PC-9 (cell line): ENCODE measurements at regions not wholly inside any gene's neighbourhood (a gene's known extent, or its start where the extent isn't known, plus 50 kb on each side); places are given as distances from the start of the nearest gene placed in this dataset.

Experiments
- BruUV-seq: library from RNA; stranded (reverse); fragments of 400-500 nt; replicated peaks from 2 replicates; lab custom pipeline; 2021; lab: Mats Ljungman, UMichigan
- CTCF ChIA-PET: fragments of 300-600 bp; sonication (Branson Sonifier 250); formaldehyde crosslinking; loops from one replicate; lab custom pipeline; 2022; ENCODE audit warnings: antibody characterized with exemption; lab: Charles Lee
- POLR2A ChIA-PET: fragments of 300-600 bp; sonication (Branson Sonifier 250); formaldehyde crosslinking; loops from one replicate; lab custom pipeline; 2022; ENCODE audit warnings: antibody characterized with exemption; ENCODE audit not compliant: unreplicated experiment; lab: Charles Lee
- DNase-seq, 2 experiments: peaks; one replicate each; pipeline versions ENCODE4 v3.0.0 to v3.0.0-alpha.2; 2015 to 2022; ENCODE audit warnings: mixed read lengths in 1 of 2
- H2AFZ ChIP-seq: fragments of 200-600 bp; sonication (generic); 2 replicates; pipeline ENCODE4 v1.8.1; 2017; ENCODE audit warnings: antibody characterized with exemption
- H3F3A ChIP-seq: fragments of 200-600 bp; sonication (generic); 2 replicates; pipeline ENCODE4 v1.8.1; 2017; ENCODE audit warnings: antibody characterized with exemption, mild to moderate bottlenecking, low read depth; ENCODE audit not compliant: insufficient read depth
- H3K27ac ChIP-seq: fragments of 200-600 bp; sonication (generic); 2 replicates; pipeline ENCODE4 v1.6.1; 2016; ENCODE audit warnings: mixed run types
- H3K27me3 ChIP-seq: fragments of 200-600 bp; sonication (generic); 2 replicates; pipeline ENCODE4 v1.6.1; 2016; ENCODE audit warnings: low read depth, mixed run types; ENCODE audit not compliant: insufficient read depth
- H3K36me3 ChIP-seq: fragments of 200-600 bp; sonication (generic); 2 replicates; pipeline ENCODE4 v1.6.1; 2016; ENCODE audit warnings: low read depth, mixed run types
- H3K4me1 ChIP-seq: fragments of 200-600 bp; sonication (generic); replicated peaks from 2 replicates; pipeline ENCODE4 v1.6.1; 2016; ENCODE audit warnings: mixed run types; ENCODE audit not compliant: insufficient read depth
- H3K4me2 ChIP-seq: fragments of 200-600 bp; sonication (generic); 2 replicates; pipeline ENCODE4 v1.6.1; 2017; ENCODE audit warnings: mixed run types
- H3K4me3 ChIP-seq: fragments of 200-600 bp; sonication (generic); 2 replicates; pipeline ENCODE4 v1.6.1; 2016; ENCODE audit warnings: mixed run types
- H3K79me2 ChIP-seq: fragments of 200-600 bp; sonication (generic); 2 replicates; pipeline ENCODE4 v1.6.1; 2017; ENCODE audit warnings: low read depth, mixed run types
- H3K9me2 ChIP-seq: fragments of 200-600 bp; sonication (generic); 2 replicates; pipeline ENCODE4 v1.8.1; 2017; ENCODE audit warnings: mild to moderate bottlenecking; ENCODE audit not compliant: insufficient read depth
- H3K9me3 ChIP-seq: fragments of 200-600 bp; sonication (generic); 2 replicates; pipeline ENCODE4 v1.8.1; 2016; ENCODE audit warnings: low read depth; ENCODE audit not compliant: insufficient read depth
- H4K20me1 ChIP-seq: fragments of 200-600 bp; sonication (generic); 2 replicates; pipeline ENCODE4 v1.8.1; 2017; ENCODE audit not compliant: insufficient read depth
- CTCF ChIP-seq: fragments of 200-600 bp; sonication (generic); conservative IDR thresholded peaks from 2 replicates; pipeline ENCODE4 v1.6.1; 2017; ENCODE audit warnings: mixed run types, antibody characterized with exemption, mild to moderate bottlenecking, moderate library complexity
- EZH2 ChIP-seq: fragments of 200-600 bp; sonication (generic); IDR thresholded peaks from 2 replicates; pipeline ENCODE4 v1.8.0; 2017; ENCODE audit warnings: antibody characterized with exemption, low read depth
- intact Hi-C: fragments of 100-400 bp; cut with micrococcal nuclease; formaldehyde crosslinking; loops from one replicate; pipeline ENCODE4 v1.10.0; 2022; ENCODE audit not compliant: unreplicated experiment

DNA sequence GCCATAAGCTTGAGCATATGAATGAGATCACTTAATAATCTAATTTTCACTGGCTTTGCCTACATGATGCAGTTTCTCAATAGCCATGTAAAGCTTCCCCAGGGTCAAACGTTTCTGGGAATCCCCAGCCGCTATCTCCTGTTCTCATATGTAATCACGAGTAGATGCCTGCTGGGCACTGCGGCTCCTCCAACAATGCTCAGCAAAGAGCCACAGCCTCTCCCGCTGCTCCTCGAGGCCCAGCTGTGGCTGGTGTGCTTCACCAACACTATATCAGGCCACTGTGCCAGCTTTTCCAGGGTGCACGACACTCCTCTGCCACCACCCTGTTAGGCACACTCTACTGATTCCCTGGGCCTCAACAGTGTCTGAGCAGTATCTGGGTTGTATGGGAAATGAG, 78.3 kb upstream of the RASGEF1B start:
- DNase-seq: no peak
- no peaks in the 10 kb centered on the region for H3K9me3 ChIP-seq
- H3K4me1 ChIP-seq: no peaks in the 10 kb centered on the region
- H3K27me3 ChIP-seq: no peaks in the 10 kb centered on the region
- no peak overlapping the region for H3K4me2 ChIP-seq
- no peaks in the 10 kb centered on the region for H4K20me1 ChIP-seq
- no peak overlapping the region for H3K4me3 ChIP-seq
- TF ChIP-seq CTCF: no peak
- no peak for TF ChIP-seq EZH2
- no peaks in the 10 kb centered on the region for H3K9me2 ChIP-seq
- no TSS peak for BruUV-seq
- intact Hi-C loops: no loop called here
- no peak overlapping the region for H2AFZ ChIP-seq
- H3K79me2 ChIP-seq: no peaks in the 10 kb centered on the region
- H3K36me3 ChIP-seq: no peaks in the 10 kb centered on the region
- no peaks in the 10 kb centered on the region for H3F3A ChIP-seq
- ChIA-PET POLR2A (no interaction called here), CTCF (no interaction called here)
- no peak overlapping the region for H3K27ac ChIP-seq

DNA sequence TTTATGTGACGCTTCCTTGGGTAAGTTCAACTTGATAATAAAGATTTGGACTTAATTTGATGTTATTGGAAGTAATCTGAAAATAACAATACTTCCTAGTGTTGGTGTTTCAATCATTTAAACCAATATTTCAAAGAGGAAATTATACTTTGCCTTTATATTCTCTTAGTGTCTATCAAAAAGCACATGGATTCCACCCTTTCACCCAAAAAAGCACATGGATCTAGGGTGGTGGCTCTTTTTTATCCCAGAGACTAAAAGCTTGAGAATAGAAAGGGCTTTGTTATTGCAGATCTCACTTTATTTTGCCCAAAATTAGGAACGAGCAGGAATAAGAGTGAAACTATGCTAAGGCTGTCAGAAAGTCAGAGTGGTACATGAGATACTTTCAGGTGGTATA, 75.1 kb upstream of the RASGEF1B start:
- Histone ChIP-seq H3K9me3 (no peaks in the 10 kb centered on the region), H3K4me1 (no peaks in the 10 kb centered on the region), H3K4me2 (no peak overlapping the region), H3K79me2 (no peaks in the 10 kb centered on the region), H3K27me3 (no peaks in the 10 kb centered on the region), H3K36me3 (no peaks in the 10 kb centered on the region), H2AFZ (no peak overlapping the region), H3K27ac (no peak overlapping the region), H3K9me2 (no peaks in the 10 kb centered on the region; the same call in 1 of the 2 replicates), H4K20me1 (no peaks in the 10 kb centered on the region), H3K4me3 (no peak overlapping the region), H3F3A (no peaks in the 10 kb centered on the region)
- POLR2A ChIA-PET: no interaction called here
- CTCF ChIA-PET: no interaction called here
- BruUV-seq: no TSS peak
- DNase-seq: no peak
- intact Hi-C loops: no loop called here
- TF ChIP-seq CTCF (no peak), EZH2 (no peak)

DNA sequence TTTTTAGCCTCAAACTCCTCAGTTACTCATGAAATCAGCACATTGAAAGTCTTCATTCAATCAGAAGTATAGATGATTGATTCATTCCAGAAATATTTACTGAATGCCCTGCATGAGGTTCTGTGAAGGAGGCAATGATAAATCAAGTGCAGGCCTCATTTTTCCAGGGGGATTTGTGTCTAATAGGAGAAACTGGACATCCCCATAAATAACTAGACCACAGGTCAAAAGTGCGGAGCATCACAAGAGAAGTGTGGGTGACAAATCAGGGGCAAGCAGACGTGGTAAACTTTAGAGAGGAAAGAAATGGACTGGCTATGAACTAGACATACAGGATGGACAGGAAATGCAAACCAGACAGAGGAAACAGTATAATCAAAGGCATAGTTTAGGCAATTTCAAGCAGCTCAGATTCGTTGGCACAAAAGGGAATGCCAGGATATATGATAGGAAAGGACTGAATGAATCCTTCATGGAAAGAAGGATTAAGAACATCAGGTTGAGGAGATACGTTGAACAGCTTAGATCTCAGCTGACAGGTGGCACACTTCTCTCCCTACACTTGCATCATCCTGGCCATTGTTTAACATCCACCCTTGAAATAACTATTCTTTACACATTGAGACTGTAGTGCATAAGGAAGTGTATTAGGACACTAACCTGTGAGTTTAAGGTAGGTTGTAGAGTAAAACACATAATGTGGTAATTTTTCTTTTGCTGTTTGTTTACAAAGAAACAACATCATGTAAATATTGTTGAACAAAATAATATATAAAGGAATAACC, 69.6 kb upstream of the RASGEF1B start:
- Histone ChIP-seq H4K20me1 (no peaks in the 10 kb centered on the region), H2AFZ (no peak overlapping the region), H3K27ac (no peak overlapping the region), H3K9me3 (no peaks in the 10 kb centered on the region), H3K27me3 (no peaks in the 10 kb centered on the region), H3K4me3 (no peak overlapping the region), H3F3A (no peaks in the 10 kb centered on the region), H3K36me3 (no peaks in the 10 kb centered on the region), H3K79me2 (no peaks in the 10 kb centered on the region), H3K4me2 (no peak overlapping the region), H3K4me1 (no peaks in the 10 kb centered on the region), H3K9me2 (no peaks in the 10 kb centered on the region; the same call in 1 of the 2 replicates)
- BruUV-seq: no TSS peak
- intact Hi-C loops: no loop called here
- no peak for DNase-seq
- TF ChIP-seq EZH2: no peak
- TF ChIP-seq CTCF: no peak
- POLR2A ChIA-PET: interaction anchor here (0.7 kb wide), 1 partner anchor 29 kb away, joined by 3 read pairs; no protein-coding TSS in a partner anchor
- CTCF ChIA-PET: no interaction called here
